CD4-positive, alpha-beta T cell treated with Interleukin-1 beta for 1 hour (primary cell): ENCODE measurements at regions not wholly inside any gene's neighbourhood (a gene's known extent, or its start where the extent isn't known, plus 50 kb on each side); places are given as distances from the start of the nearest gene placed in this dataset.
"Not testable (repeated sequence)": the region's sequence is repeated elsewhere in the genome, so short reads cannot be mapped to it uniquely, and the experiment has no call there.

ENCODE experiments used
- DNase-seq, 2 donors: peaks; one replicate each; pipeline ENCODE4 v3.0.0-alpha.2; 2020 to 2022

DNA sequence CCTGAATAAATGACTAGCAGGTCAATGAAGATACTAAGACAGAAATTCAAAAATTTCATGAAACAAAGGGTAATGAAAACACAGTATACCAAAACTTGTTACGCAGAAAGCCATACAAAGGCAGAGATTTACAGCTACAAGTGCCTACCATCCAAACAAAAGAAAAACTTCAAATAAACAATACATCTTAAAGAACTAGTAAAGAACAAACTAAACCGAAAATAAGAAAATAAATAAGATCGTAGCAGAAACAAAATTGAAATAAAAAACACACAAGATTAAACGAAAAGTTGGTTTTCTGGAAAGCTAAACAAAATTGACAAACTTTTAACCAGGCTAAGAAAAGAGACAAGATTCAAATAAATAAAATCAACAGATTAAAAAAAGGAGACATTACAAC is 51.5 kb downstream of the VPREB1 start:
- DNase-seq = not testable (repeated sequence)

DNA sequence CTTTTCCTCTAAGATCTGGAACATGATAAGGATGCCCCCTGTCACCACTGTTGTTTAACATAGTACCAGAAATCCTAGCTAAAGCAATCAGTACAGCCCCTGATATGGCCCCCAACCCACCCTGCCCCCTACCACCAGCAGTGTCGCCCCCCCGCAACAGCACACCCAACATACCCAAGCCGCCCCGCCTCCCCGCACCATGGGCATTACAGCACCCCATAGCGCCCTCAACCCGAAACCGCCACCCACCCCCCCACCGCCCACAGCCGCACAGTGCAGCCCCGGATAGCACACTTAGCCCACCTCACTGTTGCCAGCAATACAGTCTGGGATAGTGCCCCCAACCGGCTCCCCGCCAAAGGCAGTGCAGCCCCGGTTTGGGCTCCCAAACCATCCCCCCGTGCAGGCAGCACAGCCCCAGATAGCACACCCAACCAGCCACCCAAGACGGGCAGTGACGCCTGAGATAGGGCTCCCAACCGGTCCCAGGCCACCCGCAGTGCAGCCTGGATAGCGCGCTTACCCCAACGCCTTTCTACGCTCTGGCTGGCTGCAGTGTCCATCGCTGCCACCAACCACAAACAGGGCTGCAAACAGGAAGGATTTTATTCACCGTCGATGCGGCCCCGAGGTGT is 52.7 kb downstream of the VPREB1 start:
- DNase-seq = not testable (repeated sequence)

DNA sequence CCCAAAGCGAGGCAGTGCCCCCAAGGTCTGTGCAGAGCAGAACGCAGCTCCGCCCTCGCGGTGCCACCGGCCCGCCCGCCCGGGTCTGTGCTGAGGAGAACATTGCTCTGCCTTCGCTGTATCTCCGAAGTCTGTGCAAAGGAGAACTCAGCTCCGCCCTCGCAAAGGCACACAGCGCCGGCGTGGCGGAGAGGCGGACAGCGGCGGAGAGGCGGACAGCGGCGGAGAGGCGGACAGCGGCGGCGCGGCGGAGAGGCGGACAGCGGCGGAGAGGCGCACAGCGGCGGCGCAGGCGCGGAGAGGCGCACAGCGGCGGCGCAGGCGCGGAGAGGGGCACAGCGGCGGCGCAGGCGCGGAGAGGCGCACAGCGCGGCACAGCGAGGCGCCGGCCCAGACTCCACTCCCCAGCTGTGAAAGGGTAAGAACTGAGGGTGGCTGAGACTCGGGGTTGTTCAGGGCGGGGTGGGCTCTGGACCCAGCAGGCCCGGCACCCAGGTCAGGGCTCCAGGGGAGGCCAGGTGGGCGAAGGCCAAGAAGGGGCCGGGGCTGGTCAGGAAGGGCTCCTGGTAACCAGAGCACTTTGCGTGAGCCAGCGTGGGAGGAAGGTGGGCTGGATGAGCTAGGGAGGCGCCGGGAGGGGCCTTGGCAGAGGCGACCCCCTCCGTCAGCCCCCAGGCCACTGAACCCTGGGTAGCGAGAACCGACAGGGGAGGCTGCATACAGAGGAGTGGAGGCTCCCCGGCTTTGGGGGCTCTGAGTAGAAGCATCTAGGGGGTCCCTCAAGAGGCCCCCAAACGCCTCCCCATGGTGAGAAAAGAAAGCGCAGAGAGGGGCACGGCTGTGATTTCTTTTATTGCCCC is 53.4 kb downstream of the VPREB1 start:
- DNase-seq = peak; percentile 82 to 85

DNA sequence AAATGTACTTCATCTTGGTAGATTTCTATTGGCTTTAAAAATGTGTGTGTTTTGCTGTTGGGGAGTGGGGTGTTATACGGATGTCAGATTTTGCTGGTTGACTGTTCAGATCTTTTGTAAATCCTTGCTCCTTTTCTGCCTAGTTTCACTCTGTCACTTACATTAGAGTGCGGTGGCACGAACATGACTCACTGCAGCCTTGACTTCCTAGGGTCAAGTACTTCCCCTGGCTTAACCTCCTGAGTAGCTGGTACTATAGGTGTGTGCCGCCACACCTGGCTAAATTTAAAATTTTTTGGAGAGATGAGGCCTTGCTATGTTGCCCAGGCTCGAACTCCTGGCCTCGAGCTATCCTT is 54.0 kb downstream of the VPREB1 start:
- peak in 1 of 2 donors; percentile 14 for DNase-seq

DNA sequence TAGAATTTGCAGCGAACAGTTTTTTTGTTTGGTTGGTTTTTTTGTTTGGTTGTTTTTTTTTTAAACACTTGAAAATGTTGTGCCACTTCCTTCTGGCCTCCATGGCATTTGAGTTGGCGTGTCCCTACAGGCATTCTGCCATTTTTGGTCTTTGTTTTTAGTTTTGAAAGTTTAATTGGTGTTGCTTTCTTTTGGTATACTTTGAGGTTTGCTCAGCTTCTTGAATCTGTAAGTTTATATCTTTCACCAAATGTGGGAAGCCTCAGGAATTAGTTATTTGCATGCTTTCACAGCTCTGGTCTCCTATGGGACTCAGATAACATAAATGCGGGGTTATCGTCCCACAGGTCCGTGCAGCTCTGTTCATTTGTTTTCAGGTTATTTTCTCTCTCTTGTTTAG is 55.9 kb downstream of the VPREB1 start:
- DNase-seq = not testable (repeated sequence)

DNA sequence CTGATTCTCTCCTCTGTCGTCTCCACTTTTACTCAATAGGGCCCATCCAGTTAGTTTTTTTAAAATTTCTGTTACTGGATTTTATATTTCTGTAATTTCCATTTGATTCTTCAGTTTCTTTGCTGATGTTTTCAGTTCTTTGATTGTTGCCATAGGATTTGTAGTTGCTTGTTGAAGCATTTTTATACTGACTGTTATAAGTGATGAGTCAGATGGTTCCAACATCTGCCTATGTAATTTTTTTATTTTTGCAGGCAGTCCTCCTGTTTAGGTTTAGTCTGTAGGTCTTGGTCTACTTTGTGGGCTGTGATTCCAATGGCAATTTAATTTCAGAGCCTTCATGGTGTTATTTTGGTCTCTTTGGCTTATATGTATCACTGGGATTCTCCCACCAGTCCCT is 56.4 kb downstream of the VPREB1 start:
- not testable (repeated sequence) for DNase-seq

DNA sequence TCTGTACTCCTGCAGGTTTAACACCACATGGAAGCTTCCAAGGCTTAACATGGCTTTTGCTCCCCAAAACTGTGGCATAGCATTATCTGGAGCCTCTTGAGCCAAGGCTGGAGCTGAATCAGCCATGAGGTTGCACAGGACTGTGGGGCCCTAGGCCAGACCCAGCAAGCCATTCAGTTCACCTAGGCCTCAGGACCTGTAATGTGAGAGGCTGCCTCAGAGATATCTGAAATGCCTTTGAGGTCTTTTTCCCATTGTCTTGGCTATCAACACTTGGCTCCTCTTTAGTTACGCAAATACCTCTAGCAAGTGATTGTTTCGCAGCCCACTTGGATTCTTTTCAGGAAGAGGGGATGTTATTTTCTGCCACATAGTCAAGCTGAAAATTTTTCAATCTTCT is 72.0 kb downstream of the VPREB1 start:
- DNase-seq = no peak

DNA sequence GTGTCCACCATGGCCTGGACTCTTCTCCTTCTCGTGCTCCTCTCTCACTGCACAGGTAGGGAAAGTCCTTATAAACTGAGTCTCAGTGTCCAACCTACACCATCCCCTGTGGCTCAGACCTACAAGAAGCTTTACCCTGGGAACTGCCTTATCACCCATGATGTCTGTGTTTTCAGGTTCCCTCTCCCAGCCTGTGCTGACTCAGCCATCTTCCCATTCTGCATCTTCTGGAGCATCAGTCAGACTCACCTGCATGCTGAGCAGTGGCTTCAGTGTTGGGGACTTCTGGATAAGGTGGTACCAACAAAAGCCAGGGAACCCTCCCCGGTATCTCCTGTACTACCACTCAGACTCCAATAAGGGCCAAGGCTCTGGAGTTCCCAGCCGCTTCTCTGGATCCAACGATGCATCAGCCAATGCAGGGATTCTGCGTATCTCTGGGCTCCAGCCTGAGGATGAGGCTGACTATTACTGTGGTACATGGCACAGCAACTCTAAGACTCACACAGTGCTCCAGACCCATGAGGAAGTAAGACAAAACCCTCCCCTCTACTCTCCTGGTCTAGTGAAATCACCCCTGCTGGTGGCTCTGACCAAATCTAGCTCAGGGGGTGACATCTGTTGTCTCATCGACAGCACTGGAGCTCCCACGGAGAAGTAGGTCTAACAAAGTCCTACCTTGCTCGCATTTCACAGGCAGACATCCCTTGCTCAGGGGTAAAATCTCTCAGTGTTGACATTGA is 74.3 kb downstream of the VPREB1 start:
- DNase-seq = no peak

DNA sequence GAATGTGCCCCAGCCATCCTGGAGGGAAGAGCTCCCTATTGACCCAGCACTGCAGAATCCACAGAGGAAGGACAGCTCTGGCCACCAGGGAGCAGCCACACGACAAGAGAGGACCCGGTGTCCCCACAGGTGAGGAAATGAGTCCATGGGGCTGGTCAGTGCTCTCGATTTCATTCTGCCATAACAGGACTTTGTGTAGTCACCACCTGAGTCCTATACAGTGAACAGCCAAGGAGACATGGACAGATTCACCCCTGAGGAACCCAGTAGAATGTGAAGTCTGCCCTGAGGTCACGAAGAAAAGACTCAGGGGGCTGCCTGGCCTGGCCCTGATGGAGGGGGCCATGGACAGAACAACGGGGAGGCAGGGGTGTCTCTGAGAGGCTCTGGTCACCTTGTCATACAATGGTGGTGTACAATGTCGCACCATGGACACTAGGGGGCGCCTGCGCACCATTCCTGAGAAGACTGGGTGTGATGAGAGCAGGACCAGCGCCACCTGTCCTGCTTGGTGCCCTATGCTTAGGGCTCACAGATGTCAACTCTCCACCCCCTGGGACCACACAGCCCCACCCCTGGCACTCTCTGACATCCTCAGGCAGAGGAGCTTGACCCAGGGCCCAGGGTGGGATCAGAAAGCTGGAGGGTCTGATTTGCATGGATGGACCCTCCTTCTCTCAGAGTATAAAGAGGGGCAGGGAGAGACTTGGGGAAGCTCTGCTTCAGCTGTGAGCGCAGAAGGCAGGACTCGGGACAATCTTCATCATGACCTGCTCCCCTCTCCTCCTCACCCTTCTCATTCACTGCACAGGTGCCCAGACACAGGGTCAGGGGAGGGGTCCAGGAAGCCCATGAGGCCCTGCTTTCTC is 77.4 kb downstream of the VPREB1 start:
- DNase-seq = peak; percentile 70 to 72

DNA sequence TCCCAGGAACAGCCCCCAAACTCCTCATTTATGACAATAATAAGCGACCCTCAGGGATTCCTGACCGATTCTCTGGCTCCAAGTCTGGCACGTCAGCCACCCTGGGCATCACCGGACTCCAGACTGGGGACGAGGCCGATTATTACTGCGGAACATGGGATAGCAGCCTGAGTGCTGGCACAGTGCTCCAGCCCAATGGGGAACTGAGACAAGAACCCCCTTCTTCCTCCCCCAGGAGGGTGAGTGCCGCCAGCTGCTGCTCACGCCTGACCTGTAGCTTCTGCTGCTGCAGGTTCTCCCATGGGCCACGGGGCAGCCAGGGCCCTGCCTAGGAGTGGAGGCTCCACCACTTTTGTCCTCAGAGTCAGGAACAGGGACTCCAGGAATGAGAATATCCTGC is 78.2 kb downstream of the VPREB1 start:
- no peak for DNase-seq

DNA sequence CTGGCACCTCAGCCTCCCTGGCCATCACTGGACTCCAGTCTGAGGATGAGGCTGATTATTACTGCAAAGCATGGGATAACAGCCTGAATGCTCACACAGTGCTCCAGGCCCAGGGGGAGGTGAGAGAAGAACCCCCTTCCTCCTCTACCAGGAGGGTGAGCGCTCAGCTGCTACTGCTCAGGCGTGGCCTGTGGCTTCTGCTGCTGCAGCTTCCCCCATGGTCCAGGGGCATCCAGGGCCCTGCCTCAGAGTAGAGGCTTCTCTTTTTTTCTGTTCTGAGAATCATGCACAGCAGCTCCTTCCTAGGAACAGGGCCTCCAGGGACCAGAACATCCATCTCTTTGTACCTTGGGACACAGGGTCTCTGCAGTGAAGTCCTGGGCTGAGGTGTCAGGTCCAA is 83.1 kb downstream of the VPREB1 start:
- DNase-seq = no peak

DNA sequence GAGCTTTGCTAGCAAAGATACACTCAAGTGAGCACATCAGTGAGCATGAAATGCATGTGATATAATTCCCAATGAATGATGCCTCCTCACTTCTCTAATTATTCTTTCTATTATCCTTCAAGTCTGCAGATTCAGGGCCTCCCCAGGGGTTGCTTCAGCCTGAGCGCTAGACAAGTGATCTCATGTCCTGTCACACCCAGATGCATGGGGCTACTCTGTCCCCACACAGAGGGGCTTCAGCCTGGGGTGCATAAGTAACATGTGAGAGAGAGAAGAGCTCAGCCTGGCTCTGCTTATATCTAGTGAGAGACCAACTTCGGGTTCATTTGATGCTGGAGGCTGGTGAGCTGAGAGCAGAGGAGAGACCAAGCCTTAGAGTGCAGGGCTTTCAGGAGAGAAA is 85.2 kb downstream of the VPREB1 start:
- no peak for DNase-seq

DNA sequence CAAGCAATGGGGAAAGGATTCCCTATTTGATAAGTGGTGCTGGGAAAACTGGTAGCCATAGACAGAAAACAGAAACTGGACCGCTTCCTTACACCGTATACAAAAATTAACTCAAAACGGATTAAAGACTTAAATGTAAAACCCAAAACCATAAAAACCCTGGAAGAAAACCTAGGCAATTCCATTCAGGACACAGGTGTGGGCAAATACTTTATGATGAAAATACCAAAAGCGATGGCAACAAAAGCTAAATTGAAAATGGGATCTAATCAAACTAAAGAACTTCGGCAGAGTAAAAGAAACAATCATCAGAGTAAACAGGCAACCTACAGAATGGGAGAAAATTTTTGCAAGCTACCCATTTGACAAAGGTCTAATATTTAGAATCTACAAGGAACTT is 91.1 kb downstream of the VPREB1 start:
- not testable (repeated sequence) for DNase-seq

DNA sequence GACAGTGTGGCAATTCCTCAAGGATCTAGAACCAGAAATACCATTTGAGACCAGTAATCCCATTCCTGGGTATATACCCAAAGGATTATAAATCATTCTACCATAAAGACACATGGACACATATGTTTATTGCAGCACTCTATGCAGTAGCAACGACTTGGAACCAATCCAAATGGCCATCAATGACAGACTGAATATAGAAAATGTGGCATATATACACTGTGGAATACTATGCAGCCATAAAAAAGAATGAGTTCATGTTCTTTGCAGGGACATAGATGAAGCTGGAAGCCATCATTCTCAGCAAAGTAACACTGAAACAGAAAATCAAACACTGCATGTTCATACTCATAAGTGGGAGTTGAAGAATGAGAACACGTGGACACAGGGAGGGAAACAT is 91.7 kb downstream of the VPREB1 start:
- not testable (repeated sequence) for DNase-seq

DNA sequence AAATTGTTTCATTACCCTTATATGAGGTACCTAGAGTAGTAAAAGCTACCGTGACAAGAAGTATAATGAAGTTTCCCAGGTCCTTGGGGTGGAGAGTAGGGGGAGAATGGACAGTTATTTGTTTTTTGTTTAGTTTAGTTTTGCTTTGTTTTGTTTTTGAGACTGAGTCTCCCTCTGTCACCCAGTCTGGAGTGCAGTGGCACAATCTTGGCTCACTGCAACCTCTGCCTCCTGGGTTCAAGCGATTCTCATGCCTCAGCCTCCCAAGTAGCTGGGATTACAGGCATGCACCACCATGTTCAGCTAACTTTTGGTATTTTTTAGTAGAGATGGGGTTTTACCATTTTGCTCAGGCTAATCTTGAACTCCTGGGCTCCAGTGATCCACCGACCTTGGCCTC is 94.2 kb downstream of the VPREB1 start:
- DNase-seq = not testable (repeated sequence)

DNA sequence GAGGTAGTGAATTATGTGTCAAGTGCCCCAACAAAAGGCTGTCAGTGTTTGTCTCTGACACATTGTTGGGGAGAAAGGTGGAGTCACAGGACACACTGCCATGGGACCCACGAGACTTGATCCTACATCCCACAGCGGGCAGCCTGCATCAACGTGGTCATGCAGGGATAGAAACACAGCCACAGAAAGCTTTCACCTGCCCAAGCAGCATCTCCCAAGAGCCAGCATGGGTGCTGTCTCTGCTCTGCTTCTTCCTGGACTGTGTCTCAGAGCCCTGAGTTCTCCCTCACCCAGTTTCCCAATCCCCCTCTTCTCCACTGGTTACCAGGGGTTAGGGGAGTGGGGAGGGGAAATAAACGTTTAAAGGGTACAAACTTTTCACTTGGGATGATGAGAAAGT is 97.2 kb downstream of the VPREB1 start:
- no peak for DNase-seq

DNA sequence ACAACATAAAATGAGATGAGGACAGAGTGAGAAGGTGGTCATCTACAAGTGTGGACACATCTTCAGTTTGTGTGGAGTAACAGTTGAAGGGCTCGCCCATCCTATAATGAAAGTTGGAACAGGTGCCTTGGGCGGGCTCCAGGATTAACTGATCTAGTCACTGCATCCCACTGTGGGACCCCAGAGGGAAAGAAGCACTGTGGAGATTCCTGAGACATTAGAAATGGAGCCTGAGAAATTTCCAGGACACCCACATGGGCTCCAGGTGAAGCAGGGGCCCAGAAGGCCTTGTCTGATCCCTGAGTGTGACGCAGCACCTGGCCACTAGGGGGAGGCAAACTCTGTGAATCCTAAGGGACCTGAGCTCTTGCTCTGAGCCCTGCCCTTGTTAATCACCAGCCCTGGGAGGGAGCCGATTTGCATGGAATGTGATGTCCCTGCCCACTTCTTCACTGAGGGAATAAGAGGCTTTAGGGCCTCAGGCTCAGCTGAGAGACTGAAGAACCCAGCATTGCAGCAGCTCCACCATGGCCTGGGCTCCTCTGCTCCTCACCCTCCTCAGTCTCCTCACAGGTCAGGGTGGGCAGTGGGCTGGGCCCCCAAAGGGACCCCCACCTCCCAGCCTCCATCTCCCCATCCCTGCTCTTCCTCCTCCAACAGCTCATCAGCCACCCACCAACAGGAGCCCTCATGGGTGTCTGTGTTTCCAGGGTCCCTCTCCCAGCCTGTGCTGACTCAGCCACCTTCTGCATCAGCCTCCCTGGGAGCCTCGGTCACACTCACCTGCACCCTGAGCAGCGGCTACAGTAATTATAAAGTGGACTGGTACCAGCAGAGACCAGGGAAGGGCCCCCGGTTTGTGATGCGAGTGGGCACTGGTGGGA is 98.4 kb downstream of the VPREB1 start:
- peak; percentile 48 to 52 for DNase-seq

DNA sequence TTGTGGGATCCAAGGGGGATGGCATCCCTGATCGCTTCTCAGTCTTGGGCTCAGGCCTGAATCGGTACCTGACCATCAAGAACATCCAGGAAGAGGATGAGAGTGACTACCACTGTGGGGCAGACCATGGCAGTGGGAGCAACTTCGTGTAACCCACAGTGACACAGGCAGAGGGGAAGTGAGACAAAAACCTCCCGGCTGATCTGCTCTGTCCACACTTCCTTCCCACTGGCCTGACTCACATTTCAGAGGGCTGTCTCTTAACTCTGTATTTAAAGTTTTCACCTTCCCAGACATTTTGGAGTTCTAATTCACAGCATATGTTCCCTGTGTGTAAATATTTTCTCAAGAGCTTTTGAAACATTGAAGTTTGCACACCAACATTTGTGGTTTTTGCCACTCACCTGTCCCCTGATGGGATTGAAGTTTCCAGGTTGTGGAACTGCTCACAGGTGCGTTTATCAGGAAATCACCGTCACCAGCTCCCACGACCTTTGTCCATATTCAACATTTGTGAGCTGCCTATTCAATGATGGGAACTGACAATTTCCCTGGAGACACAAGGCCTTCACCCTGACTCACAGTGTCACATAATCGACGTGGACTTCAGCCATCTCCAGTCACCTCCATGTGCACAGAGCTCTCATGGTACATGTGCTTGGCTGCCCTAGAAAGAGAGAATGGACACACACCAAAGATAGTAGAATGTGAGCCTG is 99.2 kb downstream of the VPREB1 start:
- peak in 1 of 2 donors; percentile 52 for DNase-seq

DNA sequence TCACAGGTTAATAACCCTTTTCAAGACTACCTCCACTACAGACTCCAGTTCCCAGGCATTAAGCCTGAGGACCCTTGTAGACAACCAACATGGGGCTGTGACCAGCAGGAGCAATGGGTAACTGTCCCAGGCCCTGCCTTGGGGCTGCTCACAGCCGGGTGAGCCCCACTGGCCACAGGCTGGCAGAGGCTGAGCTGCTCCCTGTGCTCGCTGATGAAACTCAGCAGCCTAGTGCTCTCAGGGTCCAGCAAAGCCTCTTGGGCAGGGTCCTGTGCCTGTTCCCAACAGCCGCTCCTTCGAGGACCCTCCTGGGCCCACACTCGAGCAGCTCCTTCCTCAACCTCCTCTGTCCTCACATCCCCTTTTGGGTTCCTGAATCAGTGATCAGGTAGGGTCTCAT is 99.8 kb downstream of the VPREB1 start:
- no peak for DNase-seq

DNA sequence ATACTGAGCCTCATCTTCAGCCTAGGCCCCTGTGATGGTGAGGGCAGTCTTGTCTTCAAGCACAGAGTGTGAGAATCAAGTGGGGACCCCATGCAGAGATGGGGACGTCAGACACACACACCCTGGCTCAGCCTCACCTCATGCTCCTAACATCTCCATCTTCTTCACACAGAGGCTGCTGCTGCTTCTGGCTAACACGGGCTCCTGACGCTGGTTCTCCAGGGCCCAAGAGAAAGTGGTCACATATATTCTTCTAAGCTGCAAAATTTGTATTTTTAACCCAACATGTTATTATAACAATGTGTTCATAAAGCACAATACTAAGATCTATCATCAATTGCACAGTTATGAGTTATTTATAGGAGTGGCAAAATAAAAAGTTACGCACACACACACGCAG is 101.2 kb downstream of the VPREB1 start:
- DNase-seq = no peak
